RWPE2 (cell line): ENCODE measurements at regions not wholly inside any gene's neighbourhood (a gene's known extent, or its start where the extent isn't known, plus 50 kb on each side); places are given as distances from the start of the nearest gene placed in this dataset.

Source experiments
- ATAC-seq: fragments of 200-7000 bp; cut with Tn5 transposase; 3 replicates; pipeline ENCODE4 v1.9.1; 2021; ENCODE audit warnings: low read depth
- DNase-seq: peaks from one replicate; pipeline ENCODE4 v3.0.0-alpha.2; 2020; ENCODE audit warnings: low spot score
- H3K27ac ChIP-seq: fragments of 450-650 bp; 2 replicates; pipeline ENCODE4 v1.5.1; 2017; ENCODE audit warnings: mild to moderate bottlenecking; ENCODE audit not compliant: poor library complexity, severe bottlenecking
- H3K27me3 ChIP-seq: fragments of 250-450 bp; sonication (Bioruptor Pico); 2 replicates; pipeline ENCODE4 v1.5.1; 2021; ENCODE audit warnings: mild to moderate bottlenecking, moderate library complexity; ENCODE audit not compliant: insufficient read depth, poor library complexity, severe bottlenecking
- H3K36me3 ChIP-seq: fragments of 250-450 bp; sonication (Bioruptor Pico); 2 replicates; pipeline ENCODE4 v1.5.1; 2020; ENCODE audit warnings: low read depth, mild to moderate bottlenecking, moderate library complexity
- H3K4me1 ChIP-seq: fragments of 250-450 bp; sonication (Bioruptor Pico); 2 replicates; pipeline ENCODE4 v1.5.1; 2021; ENCODE audit warnings: mild to moderate bottlenecking, moderate library complexity; ENCODE audit not compliant: insufficient read depth, poor library complexity, severe bottlenecking
- H3K4me3 ChIP-seq: fragments of 250-450 bp; sonication (Bioruptor Pico); 2 replicates; pipeline ENCODE4 v1.5.1; 2021; ENCODE audit warnings: mild to moderate bottlenecking, moderate library complexity; ENCODE audit not compliant: severe bottlenecking
- H3K9me3 ChIP-seq: fragments of 250-450 bp; sonication (Bioruptor Pico); 2 replicates; pipeline ENCODE4 v1.5.1; 2021; ENCODE audit warnings: mild to moderate bottlenecking, moderate library complexity; ENCODE audit not compliant: severe bottlenecking
- TF ChIP-seq, protein P1 (sequence below): fragments of 450-650 bp; IDR thresholded peaks from one replicate; pipeline ENCODE4 v1.5.1; 2017; ENCODE audit warnings: mild to moderate bottlenecking, moderate library complexity; ENCODE audit not compliant: poor library complexity, severe bottlenecking

GRCh38 chr15:31269816-31270575 is 56.6 kb upstream of the KLF13 start:
- H3K27me3 ChIP-seq = no peaks in the 10 kb centered on the region
- H3K36me3 ChIP-seq = no peaks in the 10 kb centered on the region
- ATAC-seq (no peak), DNase-seq (peak; percentile 47)
- TF ChIP-seq, protein P1, sequence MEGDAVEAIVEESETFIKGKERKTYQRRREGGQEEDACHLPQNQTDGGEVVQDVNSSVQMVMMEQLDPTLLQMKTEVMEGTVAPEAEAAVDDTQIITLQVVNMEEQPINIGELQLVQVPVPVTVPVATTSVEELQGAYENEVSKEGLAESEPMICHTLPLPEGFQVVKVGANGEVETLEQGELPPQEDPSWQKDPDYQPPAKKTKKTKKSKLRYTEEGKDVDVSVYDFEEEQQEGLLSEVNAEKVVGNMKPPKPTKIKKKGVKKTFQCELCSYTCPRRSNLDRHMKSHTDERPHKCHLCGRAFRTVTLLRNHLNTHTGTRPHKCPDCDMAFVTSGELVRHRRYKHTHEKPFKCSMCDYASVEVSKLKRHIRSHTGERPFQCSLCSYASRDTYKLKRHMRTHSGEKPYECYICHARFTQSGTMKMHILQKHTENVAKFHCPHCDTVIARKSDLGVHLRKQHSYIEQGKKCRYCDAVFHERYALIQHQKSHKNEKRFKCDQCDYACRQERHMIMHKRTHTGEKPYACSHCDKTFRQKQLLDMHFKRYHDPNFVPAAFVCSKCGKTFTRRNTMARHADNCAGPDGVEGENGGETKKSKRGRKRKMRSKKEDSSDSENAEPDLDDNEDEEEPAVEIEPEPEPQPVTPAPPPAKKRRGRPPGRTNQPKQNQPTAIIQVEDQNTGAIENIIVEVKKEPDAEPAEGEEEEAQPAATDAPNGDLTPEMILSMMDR = no peak
- H3K27ac ChIP-seq = no peak overlapping the region
- no peaks in the 10 kb centered on the region for H3K9me3 ChIP-seq
- no peaks in the 10 kb centered on the region for H3K4me1 ChIP-seq
- no peak overlapping the region for H3K4me3 ChIP-seq

DNA sequence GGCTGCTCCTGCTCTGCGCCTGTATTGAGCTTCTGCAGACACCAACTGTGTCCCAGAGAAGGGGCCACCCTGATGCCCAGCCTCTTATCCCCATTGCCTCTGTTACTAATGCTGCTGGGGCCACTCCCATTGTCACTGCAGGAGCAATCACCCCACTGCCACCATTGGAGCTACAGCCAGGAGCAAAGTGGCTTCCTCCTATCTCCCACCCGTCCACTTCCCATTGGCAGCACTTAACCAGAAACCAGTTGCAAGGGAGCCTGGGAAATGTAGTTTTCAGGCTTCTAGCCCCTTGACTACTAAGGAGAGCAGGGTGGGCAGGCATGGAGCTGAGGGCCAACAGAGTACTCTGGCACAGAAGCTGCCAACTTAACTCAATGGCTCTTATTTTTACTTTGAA is 55.9 kb upstream of the KLF13 start:
- no peaks in the 10 kb centered on the region for H3K4me1 ChIP-seq
- no peak overlapping the region for H3K4me3 ChIP-seq
- H3K36me3 ChIP-seq = no peaks in the 10 kb centered on the region
- no peak overlapping the region for H3K27ac ChIP-seq
- ATAC-seq (no peak), DNase-seq (no peak)
- TF ChIP-seq, protein P1 = no peak
- H3K9me3 ChIP-seq = no peaks in the 10 kb centered on the region
- no peaks in the 10 kb centered on the region for H3K27me3 ChIP-seq

DNA sequence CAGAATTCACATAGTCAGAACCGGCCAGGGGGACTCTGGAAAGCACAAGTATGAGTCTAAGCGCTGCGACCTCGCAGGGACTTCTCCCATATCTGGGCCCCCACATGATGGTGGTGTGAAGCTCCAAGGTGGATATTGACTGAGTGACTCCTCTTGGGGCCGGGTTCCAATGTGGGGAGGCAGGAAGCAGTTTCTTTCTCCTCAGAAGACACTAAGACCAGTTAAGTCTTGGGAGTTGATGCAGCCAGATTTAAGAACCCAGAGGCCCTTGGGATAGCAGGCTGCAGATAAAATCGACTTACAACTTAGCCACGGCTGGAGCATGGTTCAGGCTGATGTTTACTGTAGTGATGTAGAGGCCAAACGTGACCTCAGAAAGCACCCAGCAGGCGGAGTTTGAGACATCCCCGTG is 55.4 kb upstream of the KLF13 start:
- Histone ChIP-seq H3K27ac (no peak overlapping the region), H3K4me3 (no peak overlapping the region), H3K36me3 (no peaks in the 10 kb centered on the region), H3K4me1 (no peaks in the 10 kb centered on the region), H3K27me3 (no peaks in the 10 kb centered on the region), H3K9me3 (no peaks in the 10 kb centered on the region)
- DNase-seq = peak; percentile 54
- ATAC-seq = no peak
- TF ChIP-seq, protein P1 = no peak

DNA sequence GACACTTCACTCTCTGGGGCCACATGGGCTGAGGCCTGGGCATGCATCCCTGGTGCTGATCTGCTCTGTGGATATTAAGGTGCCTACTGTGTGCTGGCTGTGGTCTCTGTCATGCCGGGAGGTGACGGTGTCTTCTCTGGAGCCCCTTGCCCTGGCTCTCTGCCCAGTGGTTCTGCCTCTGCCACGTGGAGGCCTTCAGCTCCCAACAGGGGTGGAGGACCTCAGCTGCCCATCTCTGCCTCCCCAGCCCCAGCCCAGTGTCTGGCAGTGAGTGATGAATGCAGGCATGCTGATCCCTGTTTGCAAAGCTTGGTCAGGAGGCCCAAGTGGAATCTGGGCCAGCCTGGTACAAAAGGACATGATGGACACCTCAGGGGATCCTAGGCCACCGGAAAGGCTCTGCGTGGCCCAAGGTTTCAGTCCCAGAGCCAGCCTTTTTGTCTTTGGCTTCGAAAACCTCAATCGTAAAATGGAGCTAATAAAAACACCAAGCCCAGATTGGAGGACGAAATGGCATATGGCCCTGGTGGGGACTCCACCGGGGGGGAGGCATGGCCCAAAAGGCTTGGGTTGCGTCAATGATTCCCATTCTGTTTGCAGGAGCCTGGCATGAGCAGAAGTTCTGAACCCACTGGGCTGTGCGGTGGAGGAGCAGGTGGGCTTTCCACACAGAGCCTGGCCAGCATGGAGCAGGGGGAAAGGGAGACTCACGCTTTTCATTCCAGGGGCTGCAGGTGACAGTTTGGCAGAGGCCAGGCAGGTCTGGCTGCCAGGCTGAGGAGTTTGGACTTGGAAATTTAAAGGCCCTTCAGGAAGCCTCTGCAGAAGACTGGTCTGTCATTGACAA is 54.7 kb upstream of the KLF13 start:
- Histone ChIP-seq H3K36me3 (no peaks in the 10 kb centered on the region), H3K27ac (no peak overlapping the region), H3K4me3 (no peak overlapping the region), H3K4me1 (no peaks in the 10 kb centered on the region), H3K27me3 (no peaks in the 10 kb centered on the region), H3K9me3 (no peaks in the 10 kb centered on the region)
- TF ChIP-seq, protein P1 = no peak
- DNase-seq = peak; percentile 60
- ATAC-seq = no peak
